ENCODE measurements at regions not wholly inside any gene's neighbourhood (a gene's known extent, or its start where the extent isn't known, plus 50 kb on each side); places are given as distances from the start of the nearest gene placed in this dataset.

- DNase-seq (ENCODE audit: low spot score) = no peak
- TF ChIP-seq, protein P1, sequence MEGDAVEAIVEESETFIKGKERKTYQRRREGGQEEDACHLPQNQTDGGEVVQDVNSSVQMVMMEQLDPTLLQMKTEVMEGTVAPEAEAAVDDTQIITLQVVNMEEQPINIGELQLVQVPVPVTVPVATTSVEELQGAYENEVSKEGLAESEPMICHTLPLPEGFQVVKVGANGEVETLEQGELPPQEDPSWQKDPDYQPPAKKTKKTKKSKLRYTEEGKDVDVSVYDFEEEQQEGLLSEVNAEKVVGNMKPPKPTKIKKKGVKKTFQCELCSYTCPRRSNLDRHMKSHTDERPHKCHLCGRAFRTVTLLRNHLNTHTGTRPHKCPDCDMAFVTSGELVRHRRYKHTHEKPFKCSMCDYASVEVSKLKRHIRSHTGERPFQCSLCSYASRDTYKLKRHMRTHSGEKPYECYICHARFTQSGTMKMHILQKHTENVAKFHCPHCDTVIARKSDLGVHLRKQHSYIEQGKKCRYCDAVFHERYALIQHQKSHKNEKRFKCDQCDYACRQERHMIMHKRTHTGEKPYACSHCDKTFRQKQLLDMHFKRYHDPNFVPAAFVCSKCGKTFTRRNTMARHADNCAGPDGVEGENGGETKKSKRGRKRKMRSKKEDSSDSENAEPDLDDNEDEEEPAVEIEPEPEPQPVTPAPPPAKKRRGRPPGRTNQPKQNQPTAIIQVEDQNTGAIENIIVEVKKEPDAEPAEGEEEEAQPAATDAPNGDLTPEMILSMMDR (IDR thresholded peaks at IDR 0.05; ENCODE audit: borderline replicate concordance, control extremely low read depth, extremely low read depth, insufficient read depth, missing control alignments) = no peak
- in situ Hi-C loops (cut with MboI; ENCODE audit: low sequenced_read_pairs, unreplicated experiment) = no loop called here
Observed at GRCh38 chr3:162175878-162176277, 679.3 kb downstream of the OTOL1 start.

DNA sequence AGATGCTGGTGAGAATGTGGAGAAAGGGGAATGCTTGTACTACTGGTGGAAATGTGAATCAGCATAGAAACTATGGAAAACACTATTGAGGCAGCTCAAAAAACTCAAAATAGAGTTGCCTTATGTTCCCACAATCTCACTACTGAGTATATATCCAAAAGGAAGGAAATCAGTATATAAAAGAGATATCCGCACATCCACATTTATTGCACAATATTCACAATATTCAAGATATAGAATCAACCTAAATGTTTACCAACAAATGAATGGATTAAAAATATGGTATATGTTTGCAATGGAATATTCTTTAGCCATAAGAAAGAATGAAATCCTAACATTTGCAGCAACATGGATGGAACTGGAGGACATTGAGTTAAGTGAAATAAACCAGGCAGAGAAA, 686.8 kb downstream of the OTOL1 start:
- in situ Hi-C loops (cut with MboI; ENCODE audit: low sequenced_read_pairs, unreplicated experiment) = no loop called here

DNA sequence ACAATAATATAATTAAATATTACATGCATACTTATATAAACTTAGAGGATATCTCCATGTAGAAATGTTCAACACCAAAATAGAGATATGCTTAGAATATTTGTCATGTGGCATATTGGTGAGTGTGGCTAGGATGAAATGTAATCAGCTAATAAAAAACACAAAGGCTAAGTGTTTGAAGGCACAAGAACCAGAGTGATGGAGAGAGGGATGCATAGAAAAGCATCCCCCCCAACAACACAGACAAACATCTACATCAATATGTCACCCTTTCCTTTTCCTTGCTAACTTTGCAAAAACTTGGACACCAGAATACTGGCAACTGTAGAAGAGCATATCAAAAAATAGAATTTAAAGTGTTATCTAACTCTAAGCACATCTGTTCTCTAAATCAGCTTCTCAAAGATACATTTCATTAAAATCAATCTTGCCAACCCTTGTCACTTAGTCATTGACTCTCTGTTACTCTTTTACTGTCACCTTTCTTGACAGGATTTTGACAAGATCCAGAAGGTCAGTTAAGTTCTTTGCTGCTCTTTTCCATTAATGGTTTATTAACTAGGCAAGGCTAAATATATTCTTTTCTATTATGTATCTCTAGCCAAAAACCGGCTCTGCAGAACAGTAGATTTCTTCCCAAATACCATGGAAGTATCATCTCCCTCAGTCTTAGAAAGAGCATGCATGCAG, 695.9 kb downstream of the OTOL1 start:
- in situ Hi-C loops (cut with MboI; ENCODE audit: low sequenced_read_pairs, unreplicated experiment) = no loop called here
- DNase-seq (ENCODE audit: low spot score) = no peak
- TF ChIP-seq, protein P1 (IDR thresholded peaks at IDR 0.05; ENCODE audit: borderline replicate concordance, control extremely low read depth, extremely low read depth, insufficient read depth, missing control alignments) = no peak

More for the DNA sequence above, 686.8 kb downstream of the OTOL1 start:
- DNase-seq (ENCODE audit: low spot score) = no peak
- TF ChIP-seq, protein P1 (IDR thresholded peaks at IDR 0.05; ENCODE audit: borderline replicate concordance, control extremely low read depth, extremely low read depth, insufficient read depth, missing control alignments) = no peak

DNA sequence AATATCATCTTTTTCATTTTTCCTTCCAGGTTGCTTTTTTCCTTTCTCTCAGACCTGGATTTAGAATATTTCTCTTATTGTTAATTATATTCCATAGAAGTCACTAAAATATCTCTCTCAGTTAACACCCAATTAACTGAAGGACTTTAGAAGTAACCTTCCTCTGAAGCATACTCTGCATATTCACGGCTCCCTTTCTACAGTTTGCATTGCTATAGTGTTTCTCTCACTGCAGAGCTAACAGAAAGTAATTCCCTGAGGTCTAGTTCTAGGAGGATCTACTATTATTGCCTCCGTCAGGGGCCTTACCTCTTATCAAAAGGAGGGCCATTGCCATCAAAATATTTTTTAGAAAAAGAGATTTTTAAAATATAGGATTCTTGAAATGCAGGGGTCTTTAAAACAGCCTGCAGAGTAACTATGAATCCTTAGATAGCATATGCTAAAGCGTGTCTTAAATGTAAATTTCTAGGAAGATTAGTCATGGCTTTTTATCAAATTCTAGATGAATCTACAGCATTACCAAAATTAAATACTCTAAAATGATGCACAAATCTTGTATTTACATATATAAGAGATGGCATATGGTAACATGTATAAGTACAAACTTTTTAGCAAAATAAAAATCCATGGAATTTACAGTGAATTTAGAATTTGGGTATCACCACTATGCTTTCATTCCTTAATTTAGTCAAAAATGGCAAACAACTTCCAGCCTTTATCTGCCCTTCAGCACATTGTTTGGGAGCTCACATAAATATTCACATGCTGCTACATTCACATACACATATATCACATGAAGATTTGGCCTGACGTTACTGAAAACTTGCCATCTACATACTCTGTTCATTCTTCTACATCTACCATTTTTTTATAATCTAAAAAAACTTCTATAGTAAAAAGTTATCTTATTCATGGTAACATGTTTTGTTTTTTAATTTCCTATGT, 696.8 kb downstream of the OTOL1 start:
- no peak for DNase-seq (ENCODE audit: low spot score)
- in situ Hi-C loops (cut with MboI; ENCODE audit: low sequenced_read_pairs, unreplicated experiment) = no loop called here
- TF ChIP-seq, protein P1 (IDR thresholded peaks at IDR 0.05; ENCODE audit: borderline replicate concordance, control extremely low read depth, extremely low read depth, insufficient read depth, missing control alignments) = no peak

GRCh38 chr3:162195147-162195546, 698.5 kb downstream of the OTOL1 start:
- in situ Hi-C loops (cut with MboI; ENCODE audit: low sequenced_read_pairs, unreplicated experiment) = no loop called here
- TF ChIP-seq, protein P1 (IDR thresholded peaks at IDR 0.05; ENCODE audit: borderline replicate concordance, control extremely low read depth, extremely low read depth, insufficient read depth, missing control alignments) = no peak
- DNase-seq (ENCODE audit: low spot score) = no peak

DNA sequence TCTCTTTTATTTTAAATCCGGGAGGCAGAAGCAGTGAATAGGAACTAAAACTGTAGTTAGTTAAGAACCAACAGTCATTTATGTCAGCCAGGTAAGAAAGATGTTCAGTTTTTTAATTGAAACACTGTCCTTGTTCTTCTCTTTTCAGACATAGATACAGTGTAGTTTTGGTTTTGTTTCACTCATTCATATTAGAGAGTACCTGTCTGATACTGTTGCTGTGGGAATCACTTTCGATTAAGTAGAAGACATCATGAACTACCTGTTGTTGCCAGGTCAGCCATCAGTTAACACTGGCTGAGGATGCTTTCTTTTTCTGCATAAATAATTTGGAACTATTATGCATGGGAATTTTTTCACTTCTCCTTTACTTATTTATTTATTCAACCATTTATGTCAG, 700.4 kb downstream of the OTOL1 start:
- TF ChIP-seq, protein P1 (IDR thresholded peaks at IDR 0.05; ENCODE audit: borderline replicate concordance, control extremely low read depth, extremely low read depth, insufficient read depth, missing control alignments) = no peak
- DNase-seq (ENCODE audit: low spot score) = no peak
- in situ Hi-C loops (cut with MboI; ENCODE audit: low sequenced_read_pairs, unreplicated experiment) = no loop called here

Measured in GM13976 (cell line).